Tibial nerve (tissue), 3 donors: ENCODE measurements at regions not wholly inside any gene's neighbourhood (a gene's known extent, or its start where the extent isn't known, plus 50 kb on each side); places are given as distances from the start of the nearest gene placed in this dataset.

Experiments
- CTCF ChIP-seq, 5 experiments: fragments of 200-600 bp in 3 of 5; fragments of 450-650 bp in 2 of 5; sonication (generic) in 3 of 5; IDR thresholded peaks; one replicate each; pipeline ENCODE4 v1.5.1; 2016 to 2019; ENCODE audit warnings: antibody characterized with exemption in 5 of 5, mild to moderate bottlenecking in 3 of 5, moderate library complexity in 2 of 5
- POLR2A ChIP-seq, 2 donors: fragments of 450-650 bp; IDR thresholded peaks; one replicate each; pipeline ENCODE4 v1.6.1; 2017; ENCODE audit warnings: antibody characterized with exemption in 2 of 2, mild to moderate bottlenecking in 2 of 2, moderate library complexity in 2 of 2

- TF ChIP-seq CTCF (IDR thresholded peaks at IDR 0.05) (no peak), POLR2A (IDR thresholded peaks at IDR 0.05) (no peak)
These were observed 94.4 kb upstream of the ADRA2C start for GRCh38 chr4:3671571-3672464.
